Mucosa of rectum (tissue), 2 donors: ENCODE measurements at regions not wholly inside any gene's neighbourhood (a gene's known extent, or its start where the extent isn't known, plus 50 kb on each side); places are given as distances from the start of the nearest gene placed in this dataset.

ENCODE experiments used
- H3K27ac ChIP-seq, 2 donors: one replicate each; pipeline ENCODE4 v1.7.0; 2013; ENCODE audit warnings: inconsistent platforms in 2 of 2, low read depth in 2 of 2, low read length in 2 of 2
- H3K27me3 ChIP-seq, 2 donors: one replicate each; pipeline ENCODE4 v1.7.0; 2013; ENCODE audit warnings: low read length in 2 of 2; ENCODE audit not compliant: control insufficient read depth in 2 of 2, insufficient read depth in 2 of 2
- H3K36me3 ChIP-seq, 2 donors: one replicate each; pipeline ENCODE4 v1.7.0; 2013; ENCODE audit warnings: low read length in 2 of 2; ENCODE audit not compliant: control insufficient read depth in 2 of 2, insufficient read depth in 2 of 2
- H3K4me1 ChIP-seq, 2 donors: one replicate each; pipeline ENCODE4 v1.7.0; 2013; ENCODE audit warnings: low read length in 2 of 2, mild to moderate bottlenecking in 1 of 2; ENCODE audit not compliant: control insufficient read depth in 2 of 2, insufficient read depth in 2 of 2
- H3K4me3 ChIP-seq, 2 donors: one replicate each; pipeline ENCODE4 v1.7.0; 2013; ENCODE audit warnings: low read length in 2 of 2
- H3K9ac ChIP-seq, 2 donors: one replicate each; pipeline ENCODE4 v1.7.0; 2013; ENCODE audit warnings: low read length in 2 of 2, low read depth in 1 of 2, mild to moderate bottlenecking in 1 of 2
- H3K9me3 ChIP-seq, 2 donors: one replicate each; pipeline ENCODE4 v1.7.0; 2013; ENCODE audit warnings: low read length in 2 of 2; ENCODE audit not compliant: control insufficient read depth in 2 of 2
- donor health status: healthy.
- donor health status: Normal muscosa, but diverticular disease.

DNA sequence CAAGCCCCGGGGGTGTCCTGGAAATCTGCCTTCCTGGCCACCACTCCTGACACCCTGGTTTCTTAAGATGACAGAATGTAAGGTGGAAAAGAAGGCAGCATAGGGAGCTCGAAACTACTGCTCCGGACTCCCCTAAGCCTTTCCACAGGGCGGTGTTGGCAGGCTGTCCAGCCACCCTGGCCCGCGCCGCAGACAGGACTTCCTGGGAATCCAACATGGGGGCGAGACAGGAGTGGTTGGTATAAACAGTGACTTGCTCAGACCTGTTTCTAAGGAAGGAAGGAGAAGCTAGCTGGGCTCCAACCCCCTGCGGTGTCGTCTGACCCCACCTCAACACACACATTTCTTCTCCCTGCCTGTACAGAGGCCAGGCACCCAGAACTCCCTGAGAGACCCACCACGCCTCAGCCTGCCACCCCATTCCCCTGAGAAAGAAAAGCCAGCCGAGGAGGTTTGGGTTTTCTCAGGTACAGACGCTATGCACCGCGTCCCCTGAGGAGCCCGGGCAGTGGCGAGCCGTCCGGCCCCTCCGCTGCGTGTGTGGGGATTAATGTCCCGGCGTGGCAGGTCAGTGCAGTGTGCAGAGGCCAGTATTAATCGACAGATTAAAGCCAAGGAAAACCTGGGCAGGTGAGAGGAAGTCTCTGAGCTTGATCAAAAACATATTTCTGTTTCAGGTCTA, 349.6 kb upstream of the MKI67 start:
- no peak overlapping the region for H3K4me3 ChIP-seq
- H3K36me3 ChIP-seq, result no peaks in the 10 kb centered on the region
- H3K4me1 ChIP-seq, result no peaks in the 10 kb centered on the region
- no peaks in the 10 kb centered on the region for H3K27me3 ChIP-seq
- H3K9me3 ChIP-seq, result no peaks in the 10 kb centered on the region
- no peak overlapping the region for H3K9ac ChIP-seq
- H3K27ac ChIP-seq, result no peak overlapping the region

DNA sequence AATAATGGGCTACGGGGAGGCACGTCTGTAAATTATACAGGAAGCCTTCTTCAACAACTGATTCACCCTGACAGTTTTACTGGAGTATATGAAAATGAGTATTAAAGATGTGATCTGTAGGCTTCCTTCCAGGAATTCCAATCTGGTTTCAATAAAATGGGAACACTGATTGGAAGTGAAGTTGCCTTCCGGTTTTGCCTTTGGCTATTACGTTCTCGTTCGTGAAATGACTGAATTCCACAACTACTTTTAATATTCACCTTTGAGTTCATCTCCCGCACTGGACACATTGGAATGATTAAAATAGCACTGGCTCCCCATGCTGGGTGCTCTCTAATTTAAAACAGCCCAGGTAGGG, 350.1 kb upstream of the MKI67 start:
- Histone ChIP-seq H3K27ac (no peak overlapping the region), H3K9me3 (no peaks in the 10 kb centered on the region), H3K4me1 (no peaks in the 10 kb centered on the region), H3K9ac (no peak overlapping the region), H3K4me3 (no peak overlapping the region), H3K27me3 (peaks cover 0 to under 1% of the 10 kb centered on the region in 2 donors), H3K36me3 (no peaks in the 10 kb centered on the region)

DNA sequence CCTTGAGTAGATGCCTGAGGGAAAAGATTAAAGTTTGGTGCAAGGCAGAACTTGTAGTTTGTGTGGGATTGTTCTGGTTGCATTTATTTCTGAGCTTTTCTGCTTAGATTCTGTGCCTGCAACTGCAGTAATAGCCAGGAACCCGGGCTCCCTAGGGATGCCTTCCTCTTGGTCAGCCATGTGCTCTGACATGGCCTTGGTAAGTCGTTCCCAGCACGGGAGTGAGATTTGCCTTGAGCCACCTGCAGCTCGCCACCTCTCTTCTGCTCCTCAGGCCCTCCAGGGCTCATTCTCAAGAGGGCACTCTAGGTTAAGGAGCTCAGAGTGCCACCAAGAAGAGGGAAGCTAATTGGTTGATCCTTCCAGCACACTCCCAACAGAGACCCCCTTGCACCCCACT, 350.6 kb upstream of the MKI67 start:
- no peaks in the 10 kb centered on the region for H3K36me3 ChIP-seq

DNA sequence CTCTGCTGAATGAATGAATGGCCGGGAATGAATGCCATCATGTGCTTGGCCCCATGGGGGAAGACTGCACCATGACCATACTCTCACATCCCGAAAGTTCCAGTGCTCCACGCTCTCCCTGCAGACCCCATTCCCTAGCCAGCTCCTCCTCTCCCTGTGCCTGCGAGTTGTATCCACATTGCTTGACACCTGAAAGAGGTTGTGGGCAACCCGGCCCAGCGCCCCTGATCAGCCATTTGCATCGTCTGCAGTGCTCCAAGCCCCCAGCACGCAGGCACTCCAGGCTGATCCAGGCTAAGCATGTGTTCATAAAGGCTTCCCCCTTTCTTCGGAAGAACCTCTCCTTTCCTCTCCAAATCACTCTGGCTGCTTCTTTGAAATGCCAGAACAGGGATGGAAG, 354.4 kb upstream of the MKI67 start:
- no peak overlapping the region for H3K9ac ChIP-seq
- no peaks in the 10 kb centered on the region for H3K4me1 ChIP-seq
- no peak overlapping the region for H3K4me3 ChIP-seq
- H3K27me3 ChIP-seq, result peaks cover 0 to 4% of the 10 kb centered on the region in 2 donors
- H3K36me3 ChIP-seq, result no peaks in the 10 kb centered on the region
- no peaks in the 10 kb centered on the region for H3K9me3 ChIP-seq
- no peak overlapping the region for H3K27ac ChIP-seq

More for the DNA sequence above, 350.6 kb upstream of the MKI67 start:
- Histone ChIP-seq H3K27ac (no peak overlapping the region), H3K9ac (no peak overlapping the region), H3K4me1 (no peaks in the 10 kb centered on the region), H3K9me3 (no peaks in the 10 kb centered on the region), H3K27me3 (peaks cover 0 to 4% of the 10 kb centered on the region in 2 donors), H3K4me3 (no peak overlapping the region)

DNA sequence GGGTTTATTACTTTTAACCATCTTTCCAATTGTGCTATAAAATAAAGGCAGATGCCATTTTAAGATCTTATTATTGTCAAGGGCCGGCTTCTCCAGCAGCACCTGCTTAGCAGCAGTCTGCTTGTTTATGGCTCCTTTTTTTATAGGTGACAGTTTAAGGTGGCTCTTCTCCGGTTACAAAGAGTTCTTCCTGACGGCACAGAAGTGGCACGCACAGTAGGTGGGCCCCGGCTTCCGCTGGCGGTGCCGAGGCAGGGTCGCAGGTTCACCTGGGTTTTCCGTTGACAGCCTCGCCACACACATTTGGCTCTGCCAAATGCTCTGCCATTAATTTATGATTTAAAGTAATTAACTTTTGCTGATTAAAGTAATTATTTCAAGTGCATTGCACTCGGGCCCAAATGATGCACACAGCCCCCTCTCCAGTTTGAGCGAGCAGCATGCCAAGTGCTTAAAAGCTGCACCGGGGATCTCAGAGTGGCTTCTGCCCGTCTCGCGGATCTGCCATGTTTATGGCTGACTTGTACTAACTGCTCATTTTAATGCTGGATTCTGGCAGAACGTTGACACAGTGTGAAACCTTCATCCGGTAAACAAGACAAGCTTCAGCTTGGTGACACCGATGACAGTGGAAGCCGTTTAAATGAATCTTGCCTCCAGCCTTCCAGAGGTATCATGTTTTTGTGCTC, 355.1 kb upstream of the MKI67 start:
- H3K9ac ChIP-seq, result no peak overlapping the region
- H3K36me3 ChIP-seq, result no peaks in the 10 kb centered on the region
- H3K4me1 ChIP-seq, result no peaks in the 10 kb centered on the region
- no peak overlapping the region for H3K27ac ChIP-seq
- H3K4me3 ChIP-seq, result no peak overlapping the region
- peaks cover 0 to 4% of the 10 kb centered on the region in 2 donors for H3K27me3 ChIP-seq
- no peaks in the 10 kb centered on the region for H3K9me3 ChIP-seq

DNA sequence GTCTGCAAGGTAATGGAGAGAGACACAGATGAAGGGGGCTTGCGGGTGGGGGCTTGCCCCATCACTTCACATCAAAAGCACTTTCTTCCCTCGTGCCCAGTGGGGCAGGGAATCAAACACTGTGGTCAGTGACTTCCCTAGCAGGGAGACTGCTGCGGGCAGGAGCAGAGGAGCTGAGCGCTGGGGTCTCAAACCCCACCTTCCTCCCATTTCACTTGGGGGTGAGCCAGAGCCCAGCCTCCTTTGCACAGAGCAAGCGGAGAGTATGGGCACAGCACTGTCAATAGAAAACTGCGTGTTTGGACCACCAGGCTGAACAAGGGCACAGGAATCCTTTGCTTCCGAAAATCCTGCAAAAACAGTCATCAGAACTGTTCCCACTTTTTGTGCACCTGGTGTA, 355.8 kb upstream of the MKI67 start:
- H3K27ac ChIP-seq, result no peak overlapping the region
- H3K36me3 ChIP-seq, result no peaks in the 10 kb centered on the region
- H3K4me1 ChIP-seq, result no peaks in the 10 kb centered on the region
- peaks cover 0 to 4% of the 10 kb centered on the region in 2 donors for H3K27me3 ChIP-seq
- no peak overlapping the region for H3K4me3 ChIP-seq
- H3K9me3 ChIP-seq, result no peaks in the 10 kb centered on the region
- H3K9ac ChIP-seq, result no peak overlapping the region

DNA sequence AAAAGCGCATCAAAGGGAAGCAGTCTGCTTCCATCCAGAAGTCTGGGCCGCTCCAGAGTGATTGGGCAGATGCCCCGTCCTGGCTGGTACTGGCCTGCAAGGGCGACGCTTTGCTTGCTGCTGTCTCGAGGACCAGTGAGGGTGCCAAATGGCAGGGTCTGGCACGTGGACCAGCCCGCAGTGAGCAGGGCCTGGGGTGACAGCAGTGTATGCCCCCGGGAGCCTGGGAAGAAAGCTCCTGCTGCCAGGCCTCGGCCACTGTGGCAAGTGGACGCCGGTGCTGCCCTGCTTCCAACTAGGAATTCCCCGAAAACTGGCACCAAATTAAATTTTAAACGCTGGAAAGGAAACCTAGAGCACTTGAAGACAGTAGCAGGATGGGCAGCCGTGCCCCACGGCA, 357.0 kb upstream of the MKI67 start:
- H3K27ac ChIP-seq, result no peak overlapping the region
- H3K36me3 ChIP-seq, result no peaks in the 10 kb centered on the region
- no peaks in the 10 kb centered on the region for H3K9me3 ChIP-seq
- no peaks in the 10 kb centered on the region for H3K4me1 ChIP-seq
- no peak overlapping the region for H3K4me3 ChIP-seq
- H3K9ac ChIP-seq, result no peak overlapping the region
- peaks cover 0 to 4% of the 10 kb centered on the region in 2 donors for H3K27me3 ChIP-seq

DNA sequence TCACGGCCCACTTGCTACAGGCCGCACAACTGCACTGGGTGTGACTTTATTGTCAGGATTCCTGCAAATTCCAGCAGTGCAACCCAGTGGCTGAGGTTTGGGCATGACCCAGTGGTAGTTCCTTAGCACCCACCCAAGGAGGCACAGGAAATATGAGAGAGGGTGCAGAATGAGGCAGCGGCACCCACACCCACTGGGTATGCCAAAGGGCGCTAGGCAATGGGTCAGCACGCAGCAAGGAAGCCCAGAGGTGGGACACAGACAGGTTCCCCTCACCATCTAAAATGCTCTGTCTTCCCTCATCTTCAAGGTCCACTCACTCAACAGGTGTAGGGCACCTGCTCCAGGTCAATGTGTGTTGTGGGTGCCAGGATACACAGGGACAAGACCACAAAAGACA, 357.8 kb upstream of the MKI67 start:
- Histone ChIP-seq H3K9ac (no peak overlapping the region), H3K27me3 (peaks cover 0 to 4% of the 10 kb centered on the region in 2 donors), H3K27ac (no peak overlapping the region), H3K4me1 (no peaks in the 10 kb centered on the region), H3K4me3 (no peak overlapping the region), H3K36me3 (no peaks in the 10 kb centered on the region), H3K9me3 (no peaks in the 10 kb centered on the region)

DNA sequence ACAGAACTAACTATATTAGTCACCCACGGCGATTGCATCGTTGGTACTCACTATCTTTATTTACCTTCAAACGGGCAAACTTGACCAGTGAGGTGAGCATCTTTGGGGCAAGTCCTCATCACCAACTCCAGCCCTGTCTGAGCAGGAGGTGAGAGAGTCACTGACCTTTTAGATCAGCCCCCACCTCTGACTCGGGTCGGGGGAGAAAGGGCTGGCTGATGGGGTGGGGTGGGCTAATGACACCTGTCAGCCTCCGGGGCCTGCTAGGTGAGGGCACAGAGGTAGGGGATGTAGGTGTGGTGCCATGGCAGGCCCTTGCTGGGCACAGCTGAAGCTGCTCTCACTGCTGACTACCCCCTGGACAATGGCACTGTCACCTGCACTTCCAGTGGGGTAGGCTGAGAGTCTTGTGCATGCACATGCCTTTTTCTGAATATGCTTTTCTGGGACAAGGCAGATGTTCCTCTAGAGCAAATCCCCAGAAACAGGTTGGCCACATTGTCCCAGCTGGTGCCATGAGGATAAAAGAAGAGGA, 359.5 kb upstream of the MKI67 start:
- Histone ChIP-seq H3K27ac (no peak overlapping the region), H3K9me3 (no peaks in the 10 kb centered on the region), H3K9ac (no peak overlapping the region), H3K4me1 (no peaks in the 10 kb centered on the region), H3K36me3 (no peaks in the 10 kb centered on the region), H3K27me3 (peaks cover 0 to 4% of the 10 kb centered on the region in 2 donors), H3K4me3 (no peak overlapping the region)

DNA sequence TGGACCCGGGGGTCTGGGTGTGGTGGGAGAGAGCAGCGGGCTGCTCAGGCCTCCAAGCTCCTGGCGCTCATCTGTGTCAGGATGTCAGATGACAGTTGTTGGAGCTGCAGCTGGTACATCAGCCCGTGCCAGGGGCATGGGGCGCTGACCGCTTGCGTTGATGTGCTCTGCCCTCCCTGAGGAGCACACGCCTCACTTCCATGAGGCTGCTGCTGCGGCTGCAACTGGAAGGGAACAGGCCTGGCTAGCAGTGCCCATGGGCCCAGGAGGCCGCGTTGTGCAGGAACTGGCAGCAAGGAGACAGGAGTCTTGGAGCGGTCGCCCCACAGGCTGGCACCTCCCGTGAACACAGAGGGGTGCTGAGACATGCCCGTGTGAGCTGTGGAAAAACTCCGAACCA, 361.3 kb upstream of the MKI67 start:
- H3K36me3 ChIP-seq, result no peaks in the 10 kb centered on the region
- no peak overlapping the region for H3K27ac ChIP-seq
- H3K4me1 ChIP-seq, result no peaks in the 10 kb centered on the region
- no peaks in the 10 kb centered on the region for H3K9me3 ChIP-seq
- no peak overlapping the region for H3K4me3 ChIP-seq
- H3K27me3 ChIP-seq, result no peaks in the 10 kb centered on the region
- H3K9ac ChIP-seq, result no peak overlapping the region
